ENCODE measurements at regions not wholly inside any gene's neighbourhood (a gene's known extent, or its start where the extent isn't known, plus 50 kb on each side); places are given as distances from the start of the nearest gene placed in this dataset.
"Not testable (repeated sequence)": the region's sequence is repeated elsewhere in the genome, so short reads cannot be mapped to it uniquely, and the experiment has no call there.

DNA sequence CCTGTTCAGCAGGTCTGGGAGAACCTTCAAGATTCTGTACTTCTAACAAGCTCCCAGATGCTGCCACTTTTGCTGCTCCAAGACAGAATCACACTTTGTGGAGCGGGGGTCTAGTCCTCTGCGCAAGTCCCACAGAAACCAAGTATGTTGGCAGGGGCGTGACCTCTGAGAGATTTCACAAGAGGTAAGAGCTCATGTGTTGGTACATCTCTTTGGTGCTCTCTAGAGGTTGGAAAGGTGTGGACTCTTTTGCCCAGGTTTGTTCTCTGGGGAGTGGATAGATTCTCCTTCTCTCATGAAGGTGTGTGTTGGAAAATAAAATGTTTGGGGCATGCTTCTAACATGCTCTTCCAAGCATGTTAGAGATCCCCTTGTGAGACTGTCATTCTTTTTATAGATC, 340.9 kb upstream of the IRAK1BP1 start:
- no peak for TF ChIP-seq CTCF (IDR thresholded peaks at IDR 0.05; ENCODE audit: insufficient read depth, low read length, poor library complexity, severe bottlenecking)
- Histone ChIP-seq H3K36me3 (ENCODE audit: control insufficient read depth, insufficient read depth, low read length) (no peaks in the 10 kb centered on the region), H3K27me3 (ENCODE audit: control insufficient read depth, insufficient read depth, low read length) (no peaks in the 10 kb centered on the region), H3K4me3 (ENCODE audit: low read depth, low read length) (no peak overlapping the region)
- no peak for DNase-seq (ENCODE audit: low read depth)

DNA sequence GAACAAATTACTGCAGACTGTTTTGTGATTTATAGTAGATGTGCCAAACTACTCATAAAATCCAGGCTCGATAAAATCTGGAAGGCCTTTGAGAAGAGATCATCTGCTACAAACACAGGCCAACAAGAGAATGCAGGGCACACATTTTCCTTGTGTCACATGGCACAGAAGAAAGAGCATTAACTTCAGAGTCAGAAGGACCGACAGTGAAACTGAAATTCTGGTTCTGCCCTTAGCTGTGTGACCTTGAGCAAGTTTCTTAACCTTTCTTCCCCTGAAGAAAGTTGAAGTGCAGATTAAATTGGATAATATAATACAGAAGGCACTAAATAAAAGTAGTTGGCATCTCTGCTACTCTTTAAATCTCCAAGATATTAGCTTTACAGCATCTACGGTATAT, 338.4 kb upstream of the IRAK1BP1 start:
- no peak for DNase-seq (ENCODE audit: low read depth)
- Histone ChIP-seq H3K4me3 (ENCODE audit: low read depth, low read length) (no peak overlapping the region), H3K27me3 (ENCODE audit: control insufficient read depth, insufficient read depth, low read length) (no peaks in the 10 kb centered on the region), H3K36me3 (ENCODE audit: control insufficient read depth, insufficient read depth, low read length) (no peaks in the 10 kb centered on the region)
- TF ChIP-seq CTCF (IDR thresholded peaks at IDR 0.05; ENCODE audit: insufficient read depth, low read length, poor library complexity, severe bottlenecking): no peak

- Histone ChIP-seq H3K36me3 (ENCODE audit: control insufficient read depth, insufficient read depth, low read length) (no peaks in the 10 kb centered on the region), H3K27me3 (ENCODE audit: control insufficient read depth, insufficient read depth, low read length) (no peaks in the 10 kb centered on the region), H3K4me3 (ENCODE audit: low read depth, low read length) (no peak overlapping the region)
- TF ChIP-seq CTCF (IDR thresholded peaks at IDR 0.05; ENCODE audit: insufficient read depth, low read length, poor library complexity, severe bottlenecking): no peak
- no peak for DNase-seq (ENCODE audit: low read depth)
These were observed 337.1 kb upstream of the IRAK1BP1 start for GRCh38 chr6:78530208-78530607.

- Histone ChIP-seq H3K4me3 (ENCODE audit: low read depth, low read length) (no peak overlapping the region), H3K36me3 (ENCODE audit: control insufficient read depth, insufficient read depth, low read length) (no peaks in the 10 kb centered on the region), H3K27me3 (ENCODE audit: control insufficient read depth, insufficient read depth, low read length) (no peaks in the 10 kb centered on the region)
- no peak for DNase-seq (ENCODE audit: low read depth)
- TF ChIP-seq CTCF (IDR thresholded peaks at IDR 0.05; ENCODE audit: insufficient read depth, low read length, poor library complexity, severe bottlenecking): no peak
These were observed 333.9 kb upstream of the IRAK1BP1 start for GRCh38 chr6:78533426-78533825.

GRCh38 chr6:78533876-78534275, 333.5 kb upstream of the IRAK1BP1 start:
- H3K36me3 ChIP-seq (ENCODE audit: control insufficient read depth, insufficient read depth, low read length): no peaks in the 10 kb centered on the region
- TF ChIP-seq CTCF (IDR thresholded peaks at IDR 0.05; ENCODE audit: insufficient read depth, low read length, poor library complexity, severe bottlenecking): no peak
- H3K4me3 ChIP-seq (ENCODE audit: low read depth, low read length): no peak overlapping the region
- no peak for DNase-seq (ENCODE audit: low read depth)
- H3K27me3 ChIP-seq (ENCODE audit: control insufficient read depth, insufficient read depth, low read length): no peaks in the 10 kb centered on the region

- no peak for TF ChIP-seq CTCF (IDR thresholded peaks at IDR 0.05; ENCODE audit: insufficient read depth, low read length, poor library complexity, severe bottlenecking)
- Histone ChIP-seq H3K27me3 (ENCODE audit: control insufficient read depth, insufficient read depth, low read length) (no peaks in the 10 kb centered on the region), H3K4me3 (ENCODE audit: low read depth, low read length) (no peak overlapping the region), H3K36me3 (ENCODE audit: control insufficient read depth, insufficient read depth, low read length) (no peaks in the 10 kb centered on the region)
- DNase-seq (ENCODE audit: low read depth): no peak
These were observed 329.3 kb upstream of the IRAK1BP1 start for GRCh38 chr6:78538002-78538401.

- DNase-seq (ENCODE audit: low read depth); H3K4me3 ChIP-seq (ENCODE audit: low read depth, low read length): not testable (repeated sequence)
These were observed 319.7 kb upstream of the IRAK1BP1 start for GRCh38 chr6:78547636-78548035.

More at GRCh38 chr6:78547636-78548035, 319.7 kb upstream of the IRAK1BP1 start:
- H3K36me3 ChIP-seq (ENCODE audit: control insufficient read depth, insufficient read depth, low read length); H3K27me3 ChIP-seq (ENCODE audit: control insufficient read depth, insufficient read depth, low read length): not testable (repeated sequence)
